ENCODE measurements at regions not wholly inside any gene's neighbourhood (a gene's known extent, or its start where the extent isn't known, plus 50 kb on each side); places are given as distances from the start of the nearest gene placed in this dataset.

DNA sequence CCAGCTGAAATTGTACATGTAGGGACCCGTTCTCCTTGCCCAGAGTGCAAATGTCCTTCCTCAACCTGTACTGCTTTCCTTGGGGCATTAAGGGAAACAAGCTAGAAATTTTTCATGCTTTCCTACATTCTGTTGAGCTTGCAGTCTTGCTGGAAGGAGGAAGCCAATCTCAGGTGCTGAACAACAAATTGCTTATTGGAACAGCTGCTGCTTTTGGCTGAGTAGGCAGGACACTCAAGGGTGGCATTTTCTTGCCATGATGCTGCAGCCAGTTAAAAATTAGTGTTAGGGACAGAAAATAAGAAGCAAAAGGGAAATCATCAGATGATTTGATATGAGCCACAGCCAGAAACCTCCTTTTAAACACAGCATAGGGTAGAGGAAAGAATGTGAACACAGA is 223.7 kb downstream of the QDPR start:
- no peak for TF ChIP-seq POLR2A (IDR thresholded peaks at IDR 0.05)
- no peak overlapping the region for H3K27ac ChIP-seq
- intact Hi-C loops (cut with DNase I; ENCODE audit: low total_unique reads), result loop anchor here (2.0 kb wide), 1 partner anchor 113 kb away; no protein-coding TSS in a partner anchor
- no peak for DNase-seq
- no peaks in the 10 kb centered on the region for H3K4me1 ChIP-seq
- 57 to 84% methylated on average over 1 of the region's 1 CpG for WGBS, 2 donors (ENCODE audit: low coverage in 1 of 2)
- no peaks in the 10 kb centered on the region for H3K9me3 ChIP-seq
- H3K4me3 ChIP-seq, result no peak overlapping the region
- no peaks in the 10 kb centered on the region for H3K36me3 ChIP-seq
- in situ Hi-C loops (cut with MboI; ENCODE audit: low pct_ligation_motif_present in 1 of 4, low pct_unique_long_range_greater_than_20kb in 1 of 4, low sequenced_read_pairs in 3 of 4), result no loop called here
- no peaks in the 10 kb centered on the region for H3K27me3 ChIP-seq

DNA sequence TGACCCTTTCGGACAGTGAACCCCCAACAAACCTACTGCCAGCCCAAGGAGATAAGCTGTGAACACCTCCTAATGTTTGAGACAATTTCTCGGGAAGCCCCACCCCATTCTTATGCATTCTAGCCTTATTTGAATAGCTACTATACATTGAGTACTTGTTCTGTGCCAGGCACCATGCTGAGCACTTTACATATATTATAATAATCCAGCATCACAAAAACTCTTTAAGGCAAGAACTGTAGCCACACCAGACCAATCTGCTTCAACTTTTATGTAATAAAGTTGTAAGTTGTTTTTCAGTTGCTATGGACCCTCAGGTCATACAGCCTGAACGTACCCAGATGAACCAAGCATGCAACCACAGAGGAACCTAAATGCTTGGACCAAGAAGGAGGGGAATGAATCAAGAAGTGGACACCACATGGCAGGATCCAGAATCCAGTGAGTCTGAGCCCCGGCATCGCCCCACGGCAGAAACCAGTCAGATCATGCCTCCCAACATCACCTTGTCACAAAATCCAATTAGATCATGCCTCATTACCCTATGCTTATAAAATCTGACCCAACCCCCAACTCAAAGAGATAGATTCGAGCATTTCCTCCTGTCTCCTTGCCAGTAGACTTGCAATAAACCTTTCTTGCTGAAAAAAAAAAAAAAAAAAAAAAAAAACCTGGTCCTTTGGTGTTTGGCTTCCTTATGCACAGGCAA is 225.0 kb downstream of the QDPR start:
- no peaks in the 10 kb centered on the region for H3K4me1 ChIP-seq
- in situ Hi-C loops (cut with MboI; ENCODE audit: low pct_ligation_motif_present in 1 of 4, low pct_unique_long_range_greater_than_20kb in 1 of 4, low sequenced_read_pairs in 3 of 4), result no loop called here
- WGBS, 2 donors (ENCODE audit: low coverage in 1 of 2), result 62 to 69% methylated on average over 3 to 7 of the region's 7 CpGs
- H3K9me3 ChIP-seq, result no peaks in the 10 kb centered on the region
- H3K36me3 ChIP-seq, result no peaks in the 10 kb centered on the region
- no peak overlapping the region for H3K4me3 ChIP-seq
- intact Hi-C loops (cut with DNase I; ENCODE audit: low total_unique reads), result no loop called here
- H3K27me3 ChIP-seq, result no peaks in the 10 kb centered on the region
- H3K27ac ChIP-seq, result no peak overlapping the region
- TF ChIP-seq POLR2AphosphoS5 (IDR thresholded peaks at IDR 0.05) (no peak), EP300 (IDR thresholded peaks at IDR 0.05; ENCODE audit: low read depth) (no peak)
- TF ChIP-seq, protein P1, sequence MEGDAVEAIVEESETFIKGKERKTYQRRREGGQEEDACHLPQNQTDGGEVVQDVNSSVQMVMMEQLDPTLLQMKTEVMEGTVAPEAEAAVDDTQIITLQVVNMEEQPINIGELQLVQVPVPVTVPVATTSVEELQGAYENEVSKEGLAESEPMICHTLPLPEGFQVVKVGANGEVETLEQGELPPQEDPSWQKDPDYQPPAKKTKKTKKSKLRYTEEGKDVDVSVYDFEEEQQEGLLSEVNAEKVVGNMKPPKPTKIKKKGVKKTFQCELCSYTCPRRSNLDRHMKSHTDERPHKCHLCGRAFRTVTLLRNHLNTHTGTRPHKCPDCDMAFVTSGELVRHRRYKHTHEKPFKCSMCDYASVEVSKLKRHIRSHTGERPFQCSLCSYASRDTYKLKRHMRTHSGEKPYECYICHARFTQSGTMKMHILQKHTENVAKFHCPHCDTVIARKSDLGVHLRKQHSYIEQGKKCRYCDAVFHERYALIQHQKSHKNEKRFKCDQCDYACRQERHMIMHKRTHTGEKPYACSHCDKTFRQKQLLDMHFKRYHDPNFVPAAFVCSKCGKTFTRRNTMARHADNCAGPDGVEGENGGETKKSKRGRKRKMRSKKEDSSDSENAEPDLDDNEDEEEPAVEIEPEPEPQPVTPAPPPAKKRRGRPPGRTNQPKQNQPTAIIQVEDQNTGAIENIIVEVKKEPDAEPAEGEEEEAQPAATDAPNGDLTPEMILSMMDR (IDR thresholded peaks at IDR 0.05), result no peak
- no peak for DNase-seq

DNA sequence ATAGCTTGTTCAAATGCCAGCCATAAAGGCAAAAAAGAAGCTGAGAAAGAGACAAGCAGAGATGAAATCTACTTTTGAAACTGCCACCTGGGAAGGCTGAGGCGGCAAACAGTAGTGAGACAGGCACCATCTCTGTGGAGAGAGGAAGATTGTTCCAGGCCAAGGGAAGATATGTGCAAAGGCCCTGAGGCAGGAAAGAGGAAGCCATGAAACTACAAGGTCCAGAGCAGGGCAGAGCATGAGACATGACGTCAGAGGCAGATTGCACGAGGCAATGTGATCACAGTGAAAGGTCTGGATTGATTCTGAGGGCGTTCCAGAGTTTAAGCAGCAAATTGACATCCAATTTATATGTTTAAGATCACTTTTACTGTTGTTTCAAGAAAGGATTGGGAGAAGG is 226.1 kb downstream of the QDPR start:
- 64 to 82% methylated on average over 4 of the region's 4 CpGs for WGBS, 2 donors (ENCODE audit: low coverage in 1 of 2)
- DNase-seq, result no peak
- no peaks in the 10 kb centered on the region for H3K27me3 ChIP-seq
- H3K4me1 ChIP-seq, result no peaks in the 10 kb centered on the region
- intact Hi-C loops (cut with DNase I; ENCODE audit: low total_unique reads), result no loop called here
- no peaks in the 10 kb centered on the region for H3K36me3 ChIP-seq
- in situ Hi-C loops (cut with MboI; ENCODE audit: low pct_ligation_motif_present in 1 of 4, low pct_unique_long_range_greater_than_20kb in 1 of 4, low sequenced_read_pairs in 3 of 4), result no loop called here
- H3K4me3 ChIP-seq, result no peak overlapping the region
- TF ChIP-seq POLR2A (IDR thresholded peaks at IDR 0.05) (no peak), POLR2AphosphoS5 (IDR thresholded peaks at IDR 0.05) (no peak), EP300 (IDR thresholded peaks at IDR 0.05; ENCODE audit: low read depth) (no peak)
- TF ChIP-seq, protein P1 (IDR thresholded peaks at IDR 0.05), result no peak
- no peak overlapping the region for H3K27ac ChIP-seq
- no peaks in the 10 kb centered on the region for H3K9me3 ChIP-seq

DNA sequence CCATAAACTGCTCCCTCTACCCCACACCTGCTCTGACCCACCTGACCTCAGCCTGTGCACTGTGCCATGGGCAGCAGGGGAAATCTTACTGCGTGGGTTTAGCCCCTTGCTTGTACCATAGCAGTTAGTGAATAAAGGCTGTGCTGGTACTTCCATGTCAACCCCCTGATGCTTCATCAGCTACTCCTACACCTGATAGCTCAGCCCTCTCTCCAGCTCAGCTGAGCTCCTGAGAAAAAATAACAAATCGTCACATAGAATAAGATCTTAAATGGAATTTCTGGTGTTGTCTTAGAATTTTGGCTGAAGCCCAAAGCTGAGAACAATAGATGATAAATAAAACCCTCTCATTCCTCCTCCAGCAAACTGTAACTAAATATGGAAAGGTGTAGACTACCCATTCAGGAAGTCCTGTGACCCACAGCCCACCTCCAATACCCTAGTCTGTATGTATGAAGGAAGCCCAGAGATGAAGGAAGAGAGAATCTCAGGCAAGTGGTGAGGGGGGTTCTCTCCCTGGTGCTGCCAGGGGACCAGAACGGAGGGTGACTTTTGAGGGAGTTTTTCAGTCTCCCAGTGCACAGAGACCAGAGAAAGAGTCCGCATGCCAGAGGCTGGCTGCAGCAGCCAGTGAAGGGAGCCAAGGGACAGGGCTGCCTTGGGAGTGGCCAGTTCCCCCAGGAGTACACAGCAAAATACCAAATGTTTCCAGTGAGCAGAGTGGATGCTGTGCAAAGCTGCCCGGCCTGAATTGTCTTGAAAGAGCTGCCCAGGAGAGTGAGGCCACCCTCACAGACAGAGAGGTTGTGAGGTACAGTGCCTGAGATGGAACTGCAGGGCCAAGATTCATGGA is 227.3 kb downstream of the QDPR start:
- no peak for TF ChIP-seq POLR2AphosphoS5 (IDR thresholded peaks at IDR 0.05)
- TF ChIP-seq POLR2A (IDR thresholded peaks at IDR 0.05), result no peak
- TF ChIP-seq, protein P1 (IDR thresholded peaks at IDR 0.05), result no peak
- no peak for TF ChIP-seq EP300 (IDR thresholded peaks at IDR 0.05; ENCODE audit: low read depth)
- intact Hi-C loops (cut with DNase I; ENCODE audit: low total_unique reads) (no loop called here), in situ Hi-C loops (cut with MboI; ENCODE audit: low pct_ligation_motif_present in 1 of 4, low pct_unique_long_range_greater_than_20kb in 1 of 4, low sequenced_read_pairs in 3 of 4) (no loop called here)
- Histone ChIP-seq H3K4me1 (no peaks in the 10 kb centered on the region), H3K36me3 (no peaks in the 10 kb centered on the region), H3K9me3 (no peaks in the 10 kb centered on the region), H3K27ac (no peak overlapping the region), H3K27me3 (no peaks in the 10 kb centered on the region), H3K4me3 (no peak overlapping the region)
- DNase-seq, result no peak
- WGBS, 2 donors (ENCODE audit: low coverage in 1 of 2), result 70 to 71% methylated on average over 1 to 5 of the region's 5 CpGs
